Omental fat pad (tissue), 3 donors: ENCODE measurements at regions not wholly inside any gene's neighbourhood (a gene's known extent, or its start where the extent isn't known, plus 50 kb on each side); places are given as distances from the start of the nearest gene placed in this dataset.

Experiments
- ATAC-seq: fragments of 150-250 bp; one replicate; pipeline ENCODE4 v1.9.1; 2016; ENCODE audit warnings: mild to moderate bottlenecking, moderate library complexity; ENCODE audit not compliant: low FRiP score
- DNase-seq: peaks from one replicate; pipeline ENCODE4 v3.0.0-alpha.2; 2019; ENCODE audit warnings: low spot score
- CTCF ChIP-seq, 3 donors: fragments of 450-650 bp; IDR thresholded peaks; one replicate each; pipeline ENCODE4 v1.5.1; 2016 to 2017; ENCODE audit warnings: antibody characterized with exemption in 3 of 3, mild to moderate bottlenecking in 3 of 3, moderate library complexity in 2 of 3

GRCh38 chr7:81519886-81520285 lies 250.0 kb downstream of the HGF start:
- ATAC-seq (no peak), DNase-seq (no peak)
- no peak for TF ChIP-seq CTCF (IDR thresholded peaks at IDR 0.05)

GRCh38 chr7:81516898-81517297 lies 252.9 kb downstream of the HGF start:
- no peak for ATAC-seq
- no peak for DNase-seq
- TF ChIP-seq CTCF (IDR thresholded peaks at IDR 0.05): no peak

- TF ChIP-seq CTCF (IDR thresholded peaks at IDR 0.05): no peak
- no peak for DNase-seq
- ATAC-seq: no peak
Observed at GRCh38 chr7:81515009-81515408, 254.8 kb downstream of the HGF start.

- ATAC-seq (no peak), DNase-seq (no peak)
- no peak for TF ChIP-seq CTCF (IDR thresholded peaks at IDR 0.05)
Observed at GRCh38 chr7:81514546-81514945, 255.3 kb downstream of the HGF start.

- no peak for TF ChIP-seq CTCF (IDR thresholded peaks at IDR 0.05)
- no peak for DNase-seq
- no peak for ATAC-seq
Observed at GRCh38 chr7:81510122-81510521, 259.7 kb downstream of the HGF start.

- ATAC-seq (no peak), DNase-seq (no peak)
- no peak for TF ChIP-seq CTCF (IDR thresholded peaks at IDR 0.05)
Observed at GRCh38 chr7:81507221-81507620, 262.6 kb downstream of the HGF start.

- DNase-seq (no peak), ATAC-seq (no peak)
- no peak for TF ChIP-seq CTCF (IDR thresholded peaks at IDR 0.05)
Observed at GRCh38 chr7:81506609-81507008, 263.2 kb downstream of the HGF start.
